Neural cell (in vitro differentiated cells): ENCODE measurements at regions not wholly inside any gene's neighbourhood (a gene's known extent, or its start where the extent isn't known, plus 50 kb on each side); places are given as distances from the start of the nearest gene placed in this dataset.

Experiments
- H2AFZ ChIP-seq: fragments of 200-600, 300-800 bp; sonication (generic), shearing (Covaris generic); 2 replicates; pipeline ENCODE4 v1.6.0; 2014; ENCODE audit warnings: low read depth, mild to moderate bottlenecking, antibody characterized with exemption, low read length, moderate library complexity
- H3F3A ChIP-seq: fragments of 200-600 bp; shearing (Covaris generic); 2 replicates; pipeline ENCODE4 v1.6.1; 2016; ENCODE audit warnings: mild to moderate bottlenecking, moderate library complexity, mixed read lengths, antibody characterized with exemption, low read length; ENCODE audit not compliant: insufficient read depth, poor library complexity, severe bottlenecking
- H3K27ac ChIP-seq: fragments of 200-600, 300-800 bp; sonication (generic), shearing (Covaris generic); 2 replicates; pipeline ENCODE4 v1.5.1; 2014; ENCODE audit warnings: mild to moderate bottlenecking, low read length, moderate library complexity
- H3K27me3 ChIP-seq: fragments of 300-800, 200-600 bp; sonication (generic), shearing (Covaris generic); 2 replicates; pipeline ENCODE4 v1.6.0; 2014; ENCODE audit warnings: mild to moderate bottlenecking, low read depth, low read length, moderate library complexity; ENCODE audit not compliant: insufficient read depth
- H3K36me3 ChIP-seq: fragments of 300-800, 200-600 bp; sonication (generic), shearing (Covaris generic); 2 replicates; pipeline ENCODE4 v1.5.1; 2014; ENCODE audit warnings: mild to moderate bottlenecking, antibody characterized with exemption, low read length, moderate library complexity; ENCODE audit not compliant: insufficient read depth
- H3K4me2 ChIP-seq: fragments of 300-800, 200-600 bp; sonication (generic), shearing (Covaris generic); 2 replicates; pipeline ENCODE4 v1.6.0; 2014; ENCODE audit warnings: mild to moderate bottlenecking, low read length
- H3K4me3 ChIP-seq: fragments of 300-800, 200-600 bp; sonication (generic), shearing (Covaris generic); 2 replicates; pipeline ENCODE4 v1.5.1; 2014; ENCODE audit warnings: mild to moderate bottlenecking, low read length, moderate library complexity
- H3K79me2 ChIP-seq: fragments of 200-600 bp; shearing (Covaris generic); replicated peaks from 2 replicates; pipeline ENCODE4 v1.6.0; 2014; ENCODE audit warnings: mild to moderate bottlenecking, low read length, moderate library complexity; ENCODE audit not compliant: insufficient read depth
- H3K9ac ChIP-seq: fragments of 300-800, 200-600 bp; sonication (generic), shearing (Covaris generic); 2 replicates; pipeline ENCODE4 v1.6.1; 2016; ENCODE audit warnings: mild to moderate bottlenecking, low read length, mixed read lengths
- H3K9me2 ChIP-seq: fragments of 200-600 bp; shearing (Covaris generic); 2 replicates; pipeline ENCODE4 v1.6.1; 2016; ENCODE audit warnings: mild to moderate bottlenecking, low read length, mixed read lengths; ENCODE audit not compliant: insufficient read depth
- H3K9me3 ChIP-seq: fragments of 200-600, 300-800 bp; sonication (generic), shearing (Covaris generic); 2 replicates; pipeline ENCODE4 v1.6.1; 2016; ENCODE audit warnings: mild to moderate bottlenecking, mixed run types, low read length, moderate library complexity, mixed read lengths
- H4K20me1 ChIP-seq: fragments of 200-600 bp; shearing (Covaris generic); 2 replicates; pipeline ENCODE4 v1.6.1; 2016; ENCODE audit warnings: mild to moderate bottlenecking, mixed run types; ENCODE audit not compliant: insufficient read depth
- CTCF ChIP-seq: fragments of 450-650 bp; IDR thresholded peaks from 2 replicates; pipeline ENCODE4 v1.5.1; 2014; ENCODE audit warnings: antibody characterized with exemption, mild to moderate bottlenecking, moderate library complexity; ENCODE audit not compliant: poor library complexity, severe bottlenecking
- EP300 ChIP-seq: fragments of 450-650 bp; conservative IDR thresholded peaks from 2 replicates; pipeline ENCODE4 v1.6.1; 2014; ENCODE audit warnings: antibody characterized with exemption, mild to moderate bottlenecking, moderate library complexity; ENCODE audit not compliant: poor library complexity, severe bottlenecking
- EZH2 ChIP-seq: fragments of 200-600, 300-800 bp; shearing (Covaris generic), sonication (generic); IDR thresholded peaks from 2 replicates; pipeline ENCODE4 v1.6.1; 2014; ENCODE audit warnings: antibody characterized with exemption, low read length, borderline replicate concordance, mild to moderate bottlenecking; ENCODE audit not compliant: insufficient read depth, poor library complexity, severe bottlenecking
- MXI1 ChIP-seq: fragments of 450-650 bp; conservative IDR thresholded peaks from 2 replicates; pipeline ENCODE4 v1.6.1; 2014; ENCODE audit warnings: antibody characterized with exemption, mild to moderate bottlenecking; ENCODE audit not compliant: poor library complexity, severe bottlenecking
- POLR2AphosphoS5 ChIP-seq: IDR thresholded peaks from 2 replicates; pipeline ENCODE4 v1.6.1; 2012
- RAD21 ChIP-seq: fragments of 450-650 bp; conservative IDR thresholded peaks from 2 replicates; pipeline ENCODE4 v1.6.1; 2014; ENCODE audit warnings: antibody characterized with exemption, mild to moderate bottlenecking, moderate library complexity
- REST ChIP-seq: IDR thresholded peaks from 2 replicates; pipeline ENCODE4 v1.6.1; 2012; ENCODE audit warnings: borderline replicate concordance
- SMC3 ChIP-seq: fragments of 450-650 bp; conservative IDR thresholded peaks from 2 replicates; pipeline ENCODE4 v1.6.1; 2014; ENCODE audit warnings: antibody characterized with exemption, mild to moderate bottlenecking, moderate library complexity; ENCODE audit not compliant: poor library complexity
- TAF1 ChIP-seq: IDR thresholded peaks from 2 replicates; pipeline ENCODE4 v1.6.1; 2012; ENCODE audit warnings: low read depth

GRCh38 chr1:191533254-191533653 lies 625.0 kb upstream of the RGS18 start:
- Histone ChIP-seq H4K20me1 (no peaks in the 10 kb centered on the region), H3K27me3 (no peaks in the 10 kb centered on the region), H3K4me3 (no peak overlapping the region), H3K9me2 (no peaks in the 10 kb centered on the region), H2AFZ (no peak overlapping the region), H3K9ac (no peak overlapping the region), H3K9me3 (no peaks in the 10 kb centered on the region), H3K27ac (no peak overlapping the region), H3K79me2 (no peaks in the 10 kb centered on the region), H3K36me3 (no peaks in the 10 kb centered on the region), H3F3A (no peaks in the 10 kb centered on the region), H3K4me2 (no peak overlapping the region)
- TF ChIP-seq TAF1: no peak
- no peak for TF ChIP-seq RAD21
- no peak for TF ChIP-seq CTCF
- no peak for TF ChIP-seq EP300
- TF ChIP-seq REST: no peak
- no peak for TF ChIP-seq SMC3
- no peak for TF ChIP-seq POLR2AphosphoS5
- TF ChIP-seq EZH2: no peak
- no peak for TF ChIP-seq MXI1

- H2AFZ ChIP-seq: no peak overlapping the region
- no peaks in the 10 kb centered on the region for H3K27me3 ChIP-seq
- H3K9me2 ChIP-seq: no peaks in the 10 kb centered on the region
- H3K9me3 ChIP-seq: no peaks in the 10 kb centered on the region
- TF ChIP-seq SMC3 (no peak), RAD21 (no peak), POLR2AphosphoS5 (no peak), TAF1 (no peak), MXI1 (no peak), EZH2 (no peak), CTCF (no peak), EP300 (no peak), REST (no peak)
- H3K27ac ChIP-seq: no peak overlapping the region
- no peak overlapping the region for H3K4me2 ChIP-seq
- H3K9ac ChIP-seq: no peak overlapping the region
- no peaks in the 10 kb centered on the region for H3K79me2 ChIP-seq
- no peak overlapping the region for H3K4me3 ChIP-seq
- H3K36me3 ChIP-seq: no peaks in the 10 kb centered on the region
- H3F3A ChIP-seq: no peaks in the 10 kb centered on the region
- no peaks in the 10 kb centered on the region for H4K20me1 ChIP-seq
Measured at GRCh38 chr1:191536791-191537429, 621.4 kb upstream of the RGS18 start.
